A673 (cell line): ENCODE measurements at regions not wholly inside any gene's neighbourhood (a gene's known extent, or its start where the extent isn't known, plus 50 kb on each side); places are given as distances from the start of the nearest gene placed in this dataset.

Source experiments
- BruUV-seq: library from RNA; stranded (reverse); fragments of 400-500 nt; replicated peaks from 2 replicates; lab custom pipeline; 2021; lab: Mats Ljungman, UMichigan
- CTCF ChIA-PET: fragments of 300-600 bp; sonication (Branson Sonifier 250); formaldehyde crosslinking; loops from one replicate; lab custom pipeline; 2022; ENCODE audit warnings: antibody characterized with exemption; lab: Charles Lee
- POLR2A ChIA-PET: fragments of 300-600 bp; sonication (Branson Sonifier 250); formaldehyde crosslinking; loops from one replicate; lab custom pipeline; 2022; ENCODE audit warnings: antibody characterized with exemption; ENCODE audit not compliant: low non-redundant PET; lab: Charles Lee
- DNase-seq: peaks from one replicate; pipeline ENCODE4 v3.0.0-alpha.2; 2015; ENCODE audit warnings: low spot score
- H3K27ac ChIP-seq: fragments of 200-600 bp; sonication (generic); 2 replicates; pipeline ENCODE4 v1.5.1; 2016; ENCODE audit warnings: mixed run types, low read depth, mild to moderate bottlenecking, mixed read lengths, antibody characterized with exemption, low read length; ENCODE audit not compliant: poor library complexity, severe bottlenecking
- H3K27me3 ChIP-seq: fragments of 200-600 bp; sonication (generic); replicated peaks from 2 replicates; pipeline ENCODE4 v1.6.1; 2017; ENCODE audit warnings: mixed run types, low read depth, mild to moderate bottlenecking, mixed read lengths, antibody characterized with exemption, low read length; ENCODE audit not compliant: insufficient read depth, poor library complexity
- H3K36me3 ChIP-seq: fragments of 200-600 bp; sonication (generic); 2 replicates; pipeline ENCODE4 v1.6.1; 2016; ENCODE audit warnings: mixed run types, mild to moderate bottlenecking, mixed read lengths, antibody characterized with exemption, low read length; ENCODE audit not compliant: insufficient read depth, poor library complexity, severe bottlenecking
- H3K4me1 ChIP-seq: fragments of 200-600 bp; sonication (generic); 2 replicates; pipeline ENCODE4 v1.6.1; 2017; ENCODE audit warnings: mixed run types, mild to moderate bottlenecking, mixed read lengths, antibody characterized with exemption, low read length; ENCODE audit not compliant: insufficient read depth, poor library complexity, severe bottlenecking
- H3K4me3 ChIP-seq: fragments of 200-600 bp; sonication (generic); 2 replicates; pipeline ENCODE4 v1.5.1; 2016; ENCODE audit warnings: low read depth, mixed run types, mild to moderate bottlenecking, mixed read lengths, low read length; ENCODE audit not compliant: poor library complexity, severe bottlenecking
- H3K9me3 ChIP-seq: fragments of 200-600 bp; sonication (generic); 2 replicates; pipeline ENCODE4 v1.6.1; 2016; ENCODE audit warnings: mixed run types, low read depth, mild to moderate bottlenecking, mixed read lengths, antibody characterized with exemption, low read length; ENCODE audit not compliant: poor library complexity, severe bottlenecking
- CTCF ChIP-seq: fragments of 300-800, 200-600 bp; sonication (generic); conservative IDR thresholded peaks from 2 replicates; pipeline ENCODE4 v1.5.1; 2017; ENCODE audit warnings: low read depth, mild to moderate bottlenecking, antibody characterized with exemption, low read length, moderate library complexity, mixed read lengths
- EZH2 ChIP-seq: fragments of 200-600 bp; sonication (generic); IDR thresholded peaks from 2 replicates; pipeline ENCODE4 v1.6.1; 2017; ENCODE audit warnings: borderline replicate concordance, low read depth, mild to moderate bottlenecking, mixed read lengths, antibody characterized with exemption, low read length; ENCODE audit not compliant: poor library complexity, severe bottlenecking
- intact Hi-C: fragments of 100-400 bp; cut with micrococcal nuclease; formaldehyde crosslinking; loops from one replicate; pipeline ENCODE4 v1.10.0; 2022; ENCODE audit not compliant: unreplicated experiment

- ChIA-PET CTCF (no interaction called here), POLR2A (no interaction called here)
- Histone ChIP-seq H3K27ac (no peak overlapping the region), H3K4me1 (no peaks in the 10 kb centered on the region), H3K36me3 (no peaks in the 10 kb centered on the region), H3K4me3 (no peak overlapping the region), H3K27me3 (no peaks in the 10 kb centered on the region), H3K9me3 (no peaks in the 10 kb centered on the region)
- TF ChIP-seq CTCF, result no peak
- TF ChIP-seq EZH2, result no peak
- intact Hi-C loops, result no loop called here
- DNase-seq, result no peak
- BruUV-seq, result no TSS peak
Observed at GRCh38 chr1:25168193-25169071, 63.9 kb downstream of the SYF2 start.

- TF ChIP-seq EZH2, result no peak
- TF ChIP-seq CTCF, result no peak
- no peak for DNase-seq
- Histone ChIP-seq H3K4me1 (no peaks in the 10 kb centered on the region), H3K4me3 (no peak overlapping the region), H3K27me3 (no peaks in the 10 kb centered on the region), H3K27ac (no peak overlapping the region), H3K9me3 (no peaks in the 10 kb centered on the region), H3K36me3 (no peaks in the 10 kb centered on the region)
- POLR2A ChIA-PET, result no interaction called here
- CTCF ChIA-PET, result no interaction called here
- intact Hi-C loops, result no loop called here
- no TSS peak for BruUV-seq
Observed at GRCh38 chr1:25167269-25168192, 64.8 kb downstream of the SYF2 start.

GRCh38 chr1:25166847-25167246 is 65.5 kb downstream of the SYF2 start:
- Histone ChIP-seq H3K4me3 (no peak overlapping the region), H3K4me1 (no peaks in the 10 kb centered on the region), H3K36me3 (no peaks in the 10 kb centered on the region), H3K9me3 (no peaks in the 10 kb centered on the region), H3K27me3 (no peaks in the 10 kb centered on the region), H3K27ac (no peak overlapping the region)
- no TSS peak for BruUV-seq
- intact Hi-C loops, result no loop called here
- CTCF ChIA-PET, result no interaction called here
- TF ChIP-seq EZH2 (no peak), CTCF (no peak)
- POLR2A ChIA-PET, result no interaction called here
- no peak for DNase-seq
